ENCODE measurements at regions not wholly inside any gene's neighbourhood (a gene's known extent, or its start where the extent isn't known, plus 50 kb on each side); places are given as distances from the start of the nearest gene placed in this dataset.

DNA sequence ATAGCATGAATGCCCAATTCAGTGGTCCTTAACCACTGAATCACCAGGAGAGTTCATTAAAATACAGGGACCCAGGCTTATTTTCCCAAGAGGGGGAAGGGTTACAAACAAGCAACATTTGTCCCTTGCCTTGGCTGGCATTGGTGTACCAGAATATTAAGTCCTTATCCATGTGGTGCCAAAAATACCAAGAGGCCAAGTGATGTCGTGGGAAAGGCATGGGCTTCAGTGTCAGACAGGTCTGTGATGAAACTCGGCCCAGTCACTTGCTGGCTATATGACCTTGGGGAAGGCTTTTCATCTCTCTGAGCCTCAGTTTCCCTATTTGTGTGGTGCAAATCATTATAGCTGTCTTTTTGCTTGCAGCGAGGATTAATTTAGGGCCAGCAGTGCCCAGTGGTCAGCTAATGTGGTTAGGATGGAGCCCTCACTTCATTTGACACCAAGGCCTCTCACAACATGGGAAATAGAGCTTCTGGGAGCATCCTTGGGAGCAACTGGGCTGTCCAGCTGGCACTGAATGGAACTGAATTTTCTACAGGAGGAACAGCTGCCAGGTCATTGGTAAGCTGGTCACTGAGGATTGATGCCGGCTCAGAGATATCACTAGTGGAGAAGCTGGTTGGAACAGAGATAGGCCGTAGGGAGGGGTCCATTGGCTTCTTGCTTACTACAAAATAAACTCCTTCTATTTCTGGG, 77.2 kb upstream of the PPP2R5A start:
- no peaks in the 10 kb centered on the region for H3K36me3 Mint-ChIP-seq
- no peak overlapping the region for H3K4me3 Mint-ChIP-seq
- H3K9me3 Mint-ChIP-seq: no peaks in the 10 kb centered on the region
- no peak for DNase-seq
- peaks cover 6% of the 10 kb centered on the region for H3K4me1 Mint-ChIP-seq
- H3K27me3 Mint-ChIP-seq: peaks cover 4% of the 10 kb centered on the region
- no peak overlapping the region for H3K27ac Mint-ChIP-seq

DNA sequence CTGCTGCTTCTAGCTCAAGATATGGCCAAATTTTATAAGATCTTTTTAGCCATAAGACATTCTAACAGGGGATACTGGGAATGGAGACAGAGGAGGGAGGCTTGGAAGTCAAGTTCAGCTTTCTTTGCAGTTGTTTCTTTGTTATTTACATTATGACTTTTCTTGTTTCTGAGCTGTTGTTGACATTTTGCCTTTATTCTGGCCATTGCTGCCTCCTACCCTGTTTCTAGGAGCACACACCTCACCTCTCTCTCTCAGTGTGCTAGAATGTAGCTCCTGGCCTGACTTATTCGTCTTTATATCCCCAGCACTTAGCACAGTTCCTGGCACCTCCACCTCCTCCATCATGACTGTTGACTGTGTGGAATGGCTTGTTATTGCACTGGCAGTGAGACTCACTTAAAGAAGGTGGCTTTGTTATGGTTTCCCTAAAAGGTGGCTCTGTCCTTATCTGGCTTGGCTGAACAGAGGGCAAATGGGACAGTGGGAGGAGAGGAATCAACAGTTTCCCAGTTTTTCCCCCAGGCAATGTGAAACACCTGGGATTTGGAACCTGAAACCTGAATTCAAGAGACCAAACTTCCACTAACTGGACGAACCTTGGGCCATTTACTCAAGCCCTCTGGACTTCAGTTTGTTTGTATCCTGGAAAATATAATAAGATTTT, 76.1 kb upstream of the PPP2R5A start:
- no peaks in the 10 kb centered on the region for H3K9me3 Mint-ChIP-seq
- DNase-seq: no peak
- peaks cover 4% of the 10 kb centered on the region for H3K27me3 Mint-ChIP-seq
- no peak overlapping the region for H3K4me3 Mint-ChIP-seq
- H3K36me3 Mint-ChIP-seq: no peaks in the 10 kb centered on the region
- peaks cover 6% of the 10 kb centered on the region for H3K4me1 Mint-ChIP-seq
- H3K27ac Mint-ChIP-seq: no peak overlapping the region

DNA sequence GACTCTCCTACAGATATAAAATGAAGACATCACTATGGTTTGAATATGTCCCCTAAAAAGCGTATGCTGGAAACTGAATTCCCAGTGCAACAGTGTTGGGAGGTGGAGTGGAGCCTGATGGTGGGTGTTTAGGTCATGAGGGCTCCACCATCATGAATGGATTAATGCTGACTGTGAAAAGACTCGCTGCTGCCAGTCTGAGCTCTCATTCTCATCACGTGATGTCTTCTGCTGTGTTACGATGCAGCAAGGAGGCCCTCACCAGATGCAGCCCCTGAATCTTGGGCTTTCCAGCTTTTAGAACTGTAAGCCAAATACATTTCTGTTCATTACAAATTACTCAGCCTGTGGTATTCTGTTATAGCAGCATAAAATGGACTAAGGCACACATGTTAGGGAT, 73.8 kb upstream of the PPP2R5A start:
- H3K36me3 Mint-ChIP-seq: no peaks in the 10 kb centered on the region
- H3K27me3 Mint-ChIP-seq: no peaks in the 10 kb centered on the region
- no peak overlapping the region for H3K27ac Mint-ChIP-seq
- no peak overlapping the region for H3K4me3 Mint-ChIP-seq
- H3K4me1 Mint-ChIP-seq: no peaks in the 10 kb centered on the region
- H3K9me3 Mint-ChIP-seq: no peaks in the 10 kb centered on the region
- no peak for DNase-seq

DNA sequence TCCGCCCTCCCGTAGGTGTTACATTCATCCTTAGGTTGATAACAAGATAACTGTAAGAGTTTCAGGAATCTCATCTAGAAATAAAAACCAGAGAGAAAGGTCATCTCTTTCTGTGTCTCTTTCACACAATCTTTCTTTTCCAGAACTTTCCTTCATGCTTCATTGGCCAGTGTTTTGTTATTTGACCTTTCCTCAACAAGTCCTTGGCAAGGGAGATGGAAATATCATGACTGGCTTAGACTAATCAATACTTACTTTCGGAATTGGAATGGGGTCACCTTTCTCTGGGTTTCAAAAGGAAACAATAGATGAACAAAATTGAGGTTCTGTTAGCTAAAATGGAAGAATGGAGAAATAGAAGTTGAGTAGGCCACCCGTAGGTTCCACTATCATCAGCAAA, 72.9 kb upstream of the PPP2R5A start:
- H3K9me3 Mint-ChIP-seq: no peaks in the 10 kb centered on the region
- H3K4me3 Mint-ChIP-seq: no peak overlapping the region
- no peaks in the 10 kb centered on the region for H3K4me1 Mint-ChIP-seq
- no peak overlapping the region for H3K27ac Mint-ChIP-seq
- no peak for DNase-seq
- H3K27me3 Mint-ChIP-seq: no peaks in the 10 kb centered on the region
- H3K36me3 Mint-ChIP-seq: no peaks in the 10 kb centered on the region

DNA sequence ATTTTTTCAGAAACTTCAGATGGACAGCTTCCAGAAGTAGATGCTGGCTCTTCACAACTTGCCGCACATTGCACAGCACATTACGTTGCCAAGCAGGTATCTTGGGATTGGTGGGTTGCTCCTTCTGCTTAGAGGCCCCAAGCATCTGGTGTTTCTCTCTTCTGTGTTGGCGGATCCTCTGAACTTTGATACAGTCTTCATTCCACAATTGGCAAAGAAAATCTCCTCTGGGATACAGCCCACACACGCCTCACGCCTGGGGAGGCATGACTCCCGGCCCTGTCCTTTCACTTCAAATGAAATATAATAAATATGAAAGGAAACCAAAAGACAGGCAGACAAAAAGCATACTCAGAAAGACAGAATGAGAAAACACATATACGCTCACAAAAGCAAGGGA, 72.3 kb upstream of the PPP2R5A start:
- no peak for DNase-seq
- H3K27me3 Mint-ChIP-seq: no peaks in the 10 kb centered on the region
- no peaks in the 10 kb centered on the region for H3K36me3 Mint-ChIP-seq
- no peak overlapping the region for H3K4me3 Mint-ChIP-seq
- H3K27ac Mint-ChIP-seq: no peak overlapping the region
- no peaks in the 10 kb centered on the region for H3K9me3 Mint-ChIP-seq
- no peaks in the 10 kb centered on the region for H3K4me1 Mint-ChIP-seq

DNA sequence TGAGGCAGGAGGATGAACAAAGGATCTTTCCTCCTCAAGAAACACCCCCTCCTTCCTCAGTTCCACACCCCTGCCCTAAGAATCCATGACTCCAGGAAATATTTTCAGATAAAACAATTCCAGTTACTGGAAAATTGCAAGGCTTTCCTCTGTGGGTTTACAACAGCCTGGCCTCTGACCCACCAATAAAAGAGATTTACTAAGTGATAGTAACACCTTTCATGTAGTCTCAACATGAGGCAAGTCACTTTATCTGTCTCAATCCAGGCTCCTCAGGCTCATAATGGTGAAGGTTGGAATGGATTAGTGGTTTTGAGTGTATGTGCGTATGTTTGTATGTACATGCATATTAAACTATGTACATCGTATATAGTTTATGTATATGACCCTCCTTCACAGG, 71.4 kb upstream of the PPP2R5A start:
- no peaks in the 10 kb centered on the region for H3K36me3 Mint-ChIP-seq
- no peaks in the 10 kb centered on the region for H3K9me3 Mint-ChIP-seq
- no peak overlapping the region for H3K27ac Mint-ChIP-seq
- H3K4me1 Mint-ChIP-seq: peaks cover 8% of the 10 kb centered on the region
- DNase-seq: no peak
- H3K27me3 Mint-ChIP-seq: no peaks in the 10 kb centered on the region
- no peak overlapping the region for H3K4me3 Mint-ChIP-seq

DNA sequence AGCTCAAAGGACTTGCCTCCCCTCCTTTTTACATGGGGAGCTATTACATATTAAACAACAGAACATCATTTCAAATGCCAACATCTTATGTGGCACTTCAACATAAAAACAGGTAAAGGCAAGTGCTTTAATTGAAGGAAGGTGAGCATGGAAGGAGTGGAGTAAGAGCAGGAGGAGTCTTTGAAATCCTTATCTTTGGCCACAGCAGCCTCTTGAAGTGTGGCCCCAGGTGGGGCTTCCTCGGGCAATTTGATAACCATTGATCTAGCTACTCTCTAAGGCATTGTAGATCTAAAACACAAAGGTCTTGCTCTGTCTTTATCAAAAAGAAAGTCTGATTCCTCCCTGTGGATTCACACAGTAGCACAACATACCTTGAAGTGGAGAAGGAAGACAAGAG, 70.9 kb upstream of the PPP2R5A start:
- no peak overlapping the region for H3K27ac Mint-ChIP-seq

DNA sequence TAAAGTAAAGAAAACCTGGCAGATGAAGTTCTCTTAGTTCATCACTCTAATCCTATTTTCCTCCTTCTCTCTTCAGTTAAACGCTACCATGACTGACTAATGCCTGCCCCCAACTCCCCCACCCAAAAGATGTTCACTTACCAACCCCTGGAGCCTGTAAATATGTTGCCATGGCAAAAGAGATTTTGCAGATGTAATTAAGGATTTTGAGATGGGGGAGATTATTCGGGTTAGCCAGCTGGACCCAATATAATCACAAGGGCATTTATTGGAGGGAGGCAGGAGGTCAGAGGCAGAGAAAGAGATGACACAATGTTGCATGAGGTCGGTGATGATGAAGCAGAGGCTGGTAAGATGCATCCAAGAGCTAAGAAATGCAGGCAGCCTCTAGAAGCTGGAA, 69.3 kb upstream of the PPP2R5A start:
- Mint-ChIP-seq H3K4me3 (no peak overlapping the region), H3K36me3 (no peaks in the 10 kb centered on the region), H3K9me3 (no peaks in the 10 kb centered on the region), H3K4me1 (peaks cover 19% of the 10 kb centered on the region), H3K27me3 (no peaks in the 10 kb centered on the region), H3K27ac (no peak overlapping the region)
- no peak for DNase-seq

More for the DNA sequence above, 70.9 kb upstream of the PPP2R5A start:
- no peaks in the 10 kb centered on the region for H3K27me3 Mint-ChIP-seq
- no peak overlapping the region for H3K4me3 Mint-ChIP-seq
- H3K4me1 Mint-ChIP-seq: peaks cover 12% of the 10 kb centered on the region
- DNase-seq: no peak
- no peaks in the 10 kb centered on the region for H3K9me3 Mint-ChIP-seq
- no peaks in the 10 kb centered on the region for H3K36me3 Mint-ChIP-seq

DNA sequence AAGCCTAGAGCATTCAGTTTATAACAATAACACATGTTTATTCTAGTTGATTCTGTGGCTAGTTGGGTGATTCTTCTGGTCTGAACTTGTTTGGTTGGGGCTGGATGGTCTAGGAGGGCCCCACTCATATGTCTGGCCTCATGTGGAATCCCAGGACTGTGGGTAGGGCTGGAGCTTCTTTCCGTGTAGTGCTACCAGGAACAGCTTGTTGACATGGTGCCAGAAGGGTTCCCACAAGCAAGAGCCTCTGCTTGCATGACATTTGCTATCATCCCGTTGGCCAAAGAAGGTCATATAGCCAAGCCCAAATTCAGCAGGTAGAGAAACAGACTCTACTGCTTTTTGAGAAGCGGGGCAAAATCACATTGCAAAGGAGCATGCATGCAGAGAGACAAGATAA, 67.6 kb upstream of the PPP2R5A start:
- Mint-ChIP-seq H3K27me3 (no peaks in the 10 kb centered on the region), H3K36me3 (no peaks in the 10 kb centered on the region), H3K9me3 (no peaks in the 10 kb centered on the region), H3K4me3 (no peak overlapping the region), H3K4me1 (peaks cover 19% of the 10 kb centered on the region), H3K27ac (no peak overlapping the region)
- DNase-seq: no peak

DNA sequence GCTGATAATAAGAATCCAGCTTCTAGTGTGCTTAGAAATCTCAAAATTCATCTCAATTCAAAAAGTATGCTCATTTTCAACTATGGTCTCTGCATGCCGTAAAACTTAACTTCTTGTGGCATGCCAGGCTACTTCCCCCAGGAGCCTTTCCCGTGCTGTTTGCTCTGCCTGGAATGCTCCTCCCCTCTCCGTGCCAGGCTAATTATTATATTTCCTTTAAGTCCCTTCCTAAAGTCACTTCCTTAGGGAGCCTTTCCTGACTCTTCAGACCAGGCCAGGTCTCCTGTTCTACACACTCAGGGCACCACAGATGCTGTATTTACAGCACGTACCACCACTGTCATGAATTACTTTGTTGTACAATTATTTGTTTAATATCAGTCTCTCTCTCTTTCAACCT, 67.1 kb upstream of the PPP2R5A start:
- H3K27ac Mint-ChIP-seq: peak overlapping the region; percentile 47
- no peak for DNase-seq
- peaks cover 19% of the 10 kb centered on the region for H3K4me1 Mint-ChIP-seq
- no peak overlapping the region for H3K4me3 Mint-ChIP-seq
- no peaks in the 10 kb centered on the region for H3K36me3 Mint-ChIP-seq
- H3K9me3 Mint-ChIP-seq: no peaks in the 10 kb centered on the region
- H3K27me3 Mint-ChIP-seq: no peaks in the 10 kb centered on the region

DNA sequence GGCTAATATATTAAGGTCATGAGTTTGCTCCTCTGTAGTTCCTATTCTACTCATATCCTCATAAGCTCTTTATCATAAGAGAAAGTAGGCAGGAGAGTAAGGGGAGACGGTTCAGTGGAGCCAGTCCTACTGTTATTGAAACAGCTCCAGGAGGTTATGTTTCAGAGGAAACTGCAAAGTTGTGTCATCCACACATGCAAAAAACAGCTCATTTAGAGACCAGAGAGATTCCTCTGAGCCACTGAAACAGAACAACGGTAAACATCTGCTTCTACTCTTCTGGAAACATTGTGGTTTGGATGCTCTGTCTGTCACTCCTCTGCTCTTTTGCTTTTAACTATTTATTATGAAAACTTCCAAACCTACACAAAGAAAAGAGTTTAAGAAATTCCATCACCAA, 66.3 kb upstream of the PPP2R5A start:
- Mint-ChIP-seq H3K4me3 (no peak overlapping the region), H3K27me3 (no peaks in the 10 kb centered on the region), H3K9me3 (no peaks in the 10 kb centered on the region), H3K27ac (peak overlapping the region; percentile 14), H3K36me3 (no peaks in the 10 kb centered on the region), H3K4me1 (peaks cover 20% of the 10 kb centered on the region)
- no peak for DNase-seq

DNA sequence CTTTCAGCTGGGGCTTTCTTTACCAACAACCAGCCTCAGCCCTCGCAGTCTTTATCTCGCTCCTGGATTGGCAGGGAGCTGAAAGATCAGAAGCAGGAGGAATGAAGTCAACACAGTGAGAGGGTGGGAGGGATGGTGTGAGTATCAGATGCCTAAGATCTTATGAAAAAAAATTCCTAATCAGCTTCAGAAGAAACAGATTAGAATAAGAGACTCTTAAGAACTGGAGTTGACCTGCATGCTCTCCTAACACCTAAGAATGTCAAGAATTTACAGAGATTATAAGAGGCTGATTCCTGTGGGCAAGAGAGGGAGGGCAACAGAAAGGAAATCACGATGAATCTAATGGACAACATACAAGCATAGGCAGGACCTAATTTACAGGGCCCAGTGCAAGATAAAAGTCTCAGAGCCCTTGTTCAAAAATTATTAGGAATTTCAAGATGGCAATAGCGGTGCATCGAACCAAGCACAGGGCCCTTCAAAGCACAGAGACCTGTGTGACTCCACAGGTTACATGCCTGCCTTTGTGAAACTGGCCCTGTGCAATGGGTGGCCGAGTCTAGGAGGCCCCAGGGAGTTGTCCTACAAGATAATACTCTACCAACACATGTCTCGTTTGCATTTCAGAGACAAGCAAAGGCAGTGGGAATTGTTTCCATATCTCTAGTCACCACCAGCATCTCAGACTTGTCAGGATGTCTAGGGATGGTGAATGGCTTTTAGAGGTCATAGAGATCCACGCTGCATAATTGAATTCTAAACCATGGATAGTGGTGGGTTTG, 65.3 kb upstream of the PPP2R5A start:
- Mint-ChIP-seq H3K27me3 (no peaks in the 10 kb centered on the region), H3K36me3 (peaks cover 1% of the 10 kb centered on the region), H3K4me1 (peaks cover 29% of the 10 kb centered on the region), H3K4me3 (no peak overlapping the region), H3K27ac (no peak overlapping the region), H3K9me3 (no peaks in the 10 kb centered on the region)
- DNase-seq: no peak

DNA sequence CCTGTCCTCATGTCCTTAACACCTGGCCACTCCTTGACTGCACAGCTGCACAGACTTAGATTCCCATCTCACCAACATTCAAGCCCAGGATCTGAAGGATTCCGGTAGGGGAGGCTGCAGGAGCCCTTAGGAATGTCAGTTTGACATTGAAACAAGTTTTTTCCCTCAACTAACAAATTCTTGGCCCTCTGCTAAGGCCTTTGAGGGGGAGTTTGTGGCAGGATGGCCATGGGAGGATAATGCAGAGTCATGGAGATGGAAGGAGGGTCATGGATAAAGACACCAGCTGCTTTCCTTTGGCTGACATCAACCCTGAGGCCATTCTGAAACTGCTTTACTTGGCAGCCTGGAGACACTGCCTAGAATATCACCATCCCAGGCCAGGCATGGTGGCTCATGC, 63.4 kb upstream of the PPP2R5A start:
- Mint-ChIP-seq H3K27ac (no peak overlapping the region), H3K36me3 (peaks cover 1% of the 10 kb centered on the region), H3K4me1 (peaks cover 42% of the 10 kb centered on the region), H3K27me3 (no peaks in the 10 kb centered on the region), H3K9me3 (no peaks in the 10 kb centered on the region), H3K4me3 (no peak overlapping the region)
- no peak for DNase-seq

DNA sequence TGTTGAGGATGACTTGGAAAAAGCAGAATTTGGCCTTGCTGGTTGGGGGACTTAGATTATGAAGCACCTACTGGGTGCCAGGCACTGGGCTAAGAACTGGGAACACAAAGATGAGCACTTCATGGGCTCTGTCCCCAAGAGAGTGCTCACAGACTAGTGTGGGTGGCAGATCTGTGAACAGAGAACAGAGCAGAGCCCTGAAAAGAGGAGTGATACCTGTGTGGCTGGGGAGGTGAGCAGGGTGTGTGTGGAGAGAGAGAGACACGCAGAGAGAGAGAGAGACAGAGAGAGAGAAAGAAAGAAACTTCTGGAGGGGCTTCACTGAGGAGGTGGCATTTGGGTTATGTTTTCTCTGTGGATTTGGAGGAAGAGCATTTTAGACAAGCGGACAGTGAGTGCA, 61.1 kb upstream of the PPP2R5A start:
- Mint-ChIP-seq H3K4me3 (no peak overlapping the region), H3K4me1 (peaks cover 32% of the 10 kb centered on the region), H3K27me3 (no peaks in the 10 kb centered on the region), H3K27ac (peak overlapping the region; percentile 20), H3K36me3 (peaks cover 1% of the 10 kb centered on the region), H3K9me3 (no peaks in the 10 kb centered on the region)
- DNase-seq: no peak

DNA sequence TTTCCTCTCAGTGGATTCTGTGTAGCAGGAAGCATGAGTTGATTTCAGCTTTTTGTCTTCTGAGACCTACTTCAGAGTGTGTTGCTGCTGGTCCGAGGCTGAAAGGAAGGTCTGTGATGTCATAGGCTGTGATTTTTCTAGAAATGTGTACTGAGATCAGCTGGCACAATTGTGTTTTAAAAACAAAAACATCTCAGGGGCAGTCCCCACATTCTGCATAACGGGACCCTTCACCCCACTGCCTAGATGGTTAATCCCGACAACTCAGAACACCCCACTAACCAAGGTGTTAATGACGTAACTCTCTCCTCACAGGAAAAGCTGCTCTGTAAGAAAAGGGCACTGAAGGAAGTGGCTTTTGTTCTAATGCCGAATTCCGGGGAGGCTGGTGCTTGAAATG, 59.8 kb upstream of the PPP2R5A start:
- H3K36me3 Mint-ChIP-seq: peaks cover 1% of the 10 kb centered on the region
- no peak for DNase-seq
- H3K27ac Mint-ChIP-seq: peak overlapping the region; percentile 12
- H3K27me3 Mint-ChIP-seq: no peaks in the 10 kb centered on the region
- H3K4me3 Mint-ChIP-seq: peak overlapping the region; percentile 23
- H3K9me3 Mint-ChIP-seq: no peaks in the 10 kb centered on the region
- peaks cover 23% of the 10 kb centered on the region for H3K4me1 Mint-ChIP-seq
